Gastroesophageal sphincter (tissue), 3 donors: ENCODE measurements at regions not wholly inside any gene's neighbourhood (a gene's known extent, or its start where the extent isn't known, plus 50 kb on each side); places are given as distances from the start of the nearest gene placed in this dataset.

Source experiments
- CTCF ChIP-seq, 4 experiments: fragments of 200-600 bp in 2 of 4; fragments of 450-650 bp in 2 of 4; sonication (generic) in 1 of 4; IDR thresholded peaks; one replicate each; pipeline ENCODE4 v1.5.1; 2017 to 2019; ENCODE audit warnings: antibody characterized with exemption in 4 of 4, mild to moderate bottlenecking in 2 of 4, moderate library complexity in 2 of 4
- POLR2A ChIP-seq, 2 donors: fragments of 450-650 bp; IDR thresholded peaks; one replicate each; pipeline ENCODE4 v1.6.1; 2017; ENCODE audit warnings: antibody characterized with exemption in 2 of 2, mild to moderate bottlenecking in 2 of 2, moderate library complexity in 1 of 2
- POLR2AphosphoS5 ChIP-seq: sonication (generic); formaldehyde crosslinking; IDR thresholded peaks from one replicate; pipeline ENCODE4 v1.6.1; 2017; ENCODE audit warnings: antibody characterized with exemption

GRCh38 chr18:38899252-38899651, 1333.7 kb upstream of the CELF4 start:
- TF ChIP-seq POLR2A (IDR thresholded peaks at IDR 0.05) (no peak), CTCF (IDR thresholded peaks at IDR 0.05) (no peak), POLR2AphosphoS5 (no peak)
